HG02642 (cell line): ENCODE measurements at regions not wholly inside any gene's neighbourhood (a gene's known extent, or its start where the extent isn't known, plus 50 kb on each side); places are given as distances from the start of the nearest gene placed in this dataset.
"Not testable (repeated sequence)": the region's sequence is repeated elsewhere in the genome, so short reads cannot be mapped to it uniquely, and the experiment has no call there.

ENCODE experiments used
- ATAC-seq: cut with Tn5 transposase; IDR thresholded peaks from one replicate; pipeline ENCODE4 v1.9.1; 2021; ENCODE audit warnings: mild to moderate bottlenecking; ENCODE audit not compliant: unreplicated experiment, poor library complexity

GRCh38 chr16:63714876-63715275, 1407.0 kb downstream of the CDH11 start:
- ATAC-seq, result no peak

GRCh38 chr16:63712725-63713124, 1409.1 kb downstream of the CDH11 start:
- no peak for ATAC-seq

DNA sequence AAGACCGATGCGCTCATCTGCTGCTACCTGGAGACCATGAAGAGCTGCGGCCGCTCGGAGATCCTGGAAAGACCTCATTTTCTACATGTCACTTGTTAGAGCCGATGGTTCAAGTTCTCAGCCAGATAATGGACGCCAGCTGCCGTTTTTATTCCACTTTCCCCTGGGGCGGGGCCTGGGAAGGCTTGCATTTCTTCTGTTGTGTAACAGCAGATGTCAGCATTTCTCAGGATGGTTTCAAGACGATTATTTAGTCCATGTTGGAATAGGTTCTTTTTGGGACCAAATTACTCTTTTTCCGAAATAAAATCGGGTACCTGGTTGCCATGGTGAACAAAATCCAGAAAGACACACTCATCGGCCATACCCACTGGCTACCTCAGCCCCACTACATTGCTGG, 1418.3 kb downstream of the CDH11 start:
- ATAC-seq, result no peak

DNA sequence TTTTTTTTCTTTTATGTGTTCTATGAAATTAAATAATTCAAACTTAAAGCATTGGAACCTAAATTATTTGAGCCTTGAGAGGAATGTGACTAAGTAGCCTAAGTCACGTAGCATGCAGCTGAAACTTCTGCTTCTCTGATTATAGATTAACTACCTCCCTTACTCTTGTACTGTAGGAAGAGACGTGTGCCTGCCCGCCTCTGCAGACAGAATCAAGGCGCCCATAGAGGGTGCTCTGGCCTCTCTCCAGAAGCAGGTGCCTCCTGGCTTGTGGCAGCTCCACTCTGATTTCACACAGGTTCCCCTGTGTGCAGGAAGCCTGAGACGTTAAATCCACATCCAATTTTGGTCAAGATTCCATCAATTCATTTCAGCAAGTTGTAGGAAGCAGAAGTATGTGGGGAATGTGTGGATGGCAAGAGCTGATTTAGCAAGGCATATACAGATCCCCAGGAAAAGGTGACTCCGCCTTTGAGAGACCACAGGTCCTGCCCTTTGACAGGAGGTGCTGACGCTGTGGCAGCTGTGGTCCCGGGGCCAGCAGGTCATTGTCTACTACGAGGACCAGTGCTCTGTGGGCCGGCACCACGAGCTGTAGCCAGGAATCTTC, 1418.8 kb downstream of the CDH11 start:
- ATAC-seq, result no peak

DNA sequence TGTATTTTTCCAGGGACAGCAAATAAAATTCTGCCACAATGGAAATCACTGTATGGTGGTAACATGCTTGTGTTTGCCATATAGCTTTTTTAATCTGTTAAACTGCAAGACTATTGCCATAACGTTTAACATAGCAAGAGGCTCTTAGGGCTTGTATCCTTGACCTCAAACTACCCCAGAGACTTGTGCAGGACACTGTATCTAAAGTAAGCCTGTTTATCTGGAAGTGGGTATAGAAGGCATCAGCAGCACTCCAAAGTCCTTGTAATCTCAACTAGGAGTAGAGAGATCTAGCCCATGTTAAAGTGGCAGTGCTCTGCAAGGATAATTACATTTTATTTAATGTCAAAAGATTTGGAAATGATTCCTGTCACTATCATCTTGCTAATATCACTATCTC, 1424.1 kb downstream of the CDH11 start:
- ATAC-seq, result no peak

DNA sequence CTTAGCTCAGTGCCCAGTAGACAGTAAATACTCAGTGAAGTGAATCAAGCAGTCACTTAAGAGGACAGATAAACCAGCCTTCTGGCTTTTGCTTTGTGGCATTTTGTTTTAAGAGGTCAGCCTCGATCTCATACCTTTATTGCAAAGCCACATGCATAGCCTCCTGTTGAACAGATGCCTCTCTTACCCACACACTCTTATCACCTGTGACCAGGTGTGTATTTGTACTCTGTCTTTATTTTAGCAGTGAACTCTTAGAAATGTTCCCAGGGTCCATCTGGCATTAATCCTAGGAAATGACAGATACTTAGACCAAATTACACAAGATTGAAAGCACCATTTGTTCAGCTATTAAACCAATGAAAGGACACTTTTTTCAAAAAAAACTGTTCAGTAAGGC, 1426.5 kb downstream of the CDH11 start:
- no peak for ATAC-seq

- ATAC-seq, result no peak
These were observed 1430.9 kb downstream of the CDH11 start for GRCh38 chr16:63690961-63691360.

GRCh38 chr16:63690267-63690666, 1431.6 kb downstream of the CDH11 start:
- no peak for ATAC-seq

GRCh38 chr16:63689068-63689467, 1432.8 kb downstream of the CDH11 start:
- ATAC-seq, result no peak

DNA sequence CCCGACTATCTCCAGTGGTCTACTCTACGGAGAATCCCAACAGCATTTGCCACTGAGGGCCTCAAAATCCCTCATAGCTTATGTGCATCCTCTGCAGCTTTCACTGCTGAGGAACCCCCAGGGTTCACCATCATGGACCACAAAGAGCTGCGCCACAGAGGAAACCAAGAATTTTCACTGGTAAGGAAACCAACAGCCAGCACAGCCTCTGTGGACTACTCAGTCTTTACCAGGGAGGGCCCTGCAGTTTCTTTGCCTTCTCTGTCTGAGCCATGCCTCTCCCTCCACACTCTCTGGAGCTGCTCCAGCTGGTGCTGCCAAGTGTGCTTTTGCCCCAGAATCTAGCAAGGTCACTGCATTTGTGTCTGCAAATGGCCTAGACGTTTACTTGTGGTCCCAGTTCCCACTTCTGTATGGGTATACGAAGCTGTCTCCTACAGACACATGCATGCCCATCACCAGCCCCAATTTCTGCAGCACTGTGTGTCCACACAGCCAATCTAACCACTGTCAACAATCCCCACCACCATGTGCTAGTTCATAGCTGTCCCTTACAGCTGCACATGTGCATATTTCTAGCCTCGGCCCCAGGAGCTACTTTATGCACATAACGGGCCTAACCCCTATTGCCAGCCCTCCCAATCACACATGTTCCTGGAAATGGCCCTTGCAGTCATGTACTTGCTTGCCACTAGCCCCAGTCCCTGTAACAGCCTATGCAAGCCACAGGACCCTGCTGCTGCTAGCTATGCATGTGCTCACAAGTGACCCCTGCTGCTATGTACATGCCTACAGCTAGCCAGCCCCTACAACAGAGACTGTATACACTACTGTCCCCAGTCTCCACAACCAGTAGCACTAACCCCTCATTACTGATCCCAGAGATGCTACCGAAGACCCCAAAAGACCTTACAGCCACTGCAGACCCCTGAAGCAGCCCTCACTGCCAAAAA, 1437.4 kb downstream of the CDH11 start:
- ATAC-seq, result no peak

- no peak for ATAC-seq
These were observed 1439.0 kb downstream of the CDH11 start for GRCh38 chr16:63682844-63683243.

- ATAC-seq, result no peak
These were observed 1449.4 kb downstream of the CDH11 start for GRCh38 chr16:63672493-63672892.

DNA sequence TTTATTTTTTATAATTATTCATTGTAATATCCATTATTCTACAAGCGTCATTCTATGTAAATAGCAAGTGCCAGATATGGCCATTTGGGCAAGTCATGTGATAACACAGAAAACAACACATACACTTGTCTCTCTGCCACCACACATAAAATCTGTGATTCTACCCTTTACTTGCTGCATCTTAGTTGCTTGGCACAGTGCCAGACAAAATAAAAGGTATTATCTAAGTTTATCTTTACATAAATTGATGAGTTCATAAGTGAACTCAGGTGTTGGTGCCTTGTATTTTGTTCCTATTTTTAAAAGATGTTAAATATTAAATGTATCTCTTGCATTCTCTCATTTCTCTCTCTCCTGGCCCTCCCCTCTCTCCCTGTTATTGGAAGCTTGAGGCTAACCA, 1458.7 kb downstream of the CDH11 start:
- ATAC-seq, result no peak

- no peak for ATAC-seq
These were observed 1466.0 kb downstream of the CDH11 start for GRCh38 chr16:63655846-63656245.

GRCh38 chr16:63653044-63653839, 1468.6 kb downstream of the CDH11 start:
- ATAC-seq, result no peak

DNA sequence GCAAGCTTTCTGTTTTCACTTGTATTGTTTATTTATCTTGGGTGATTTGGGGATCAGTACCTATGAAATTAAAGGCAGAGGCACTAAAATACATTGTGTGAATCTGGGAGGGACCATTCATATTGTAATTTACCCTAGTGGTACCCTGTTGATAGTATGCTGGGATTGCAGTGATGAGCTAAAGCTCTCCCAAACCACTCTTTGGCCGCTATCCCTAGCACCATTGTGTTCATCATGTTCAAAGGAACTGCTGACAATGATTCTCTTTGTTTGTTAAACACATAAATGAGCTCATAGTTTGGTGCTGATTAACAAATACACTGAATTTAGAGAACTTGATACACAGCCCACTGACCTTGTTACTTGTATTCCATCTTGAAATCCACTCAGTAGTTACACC, 1469.8 kb downstream of the CDH11 start:
- no peak for ATAC-seq

DNA sequence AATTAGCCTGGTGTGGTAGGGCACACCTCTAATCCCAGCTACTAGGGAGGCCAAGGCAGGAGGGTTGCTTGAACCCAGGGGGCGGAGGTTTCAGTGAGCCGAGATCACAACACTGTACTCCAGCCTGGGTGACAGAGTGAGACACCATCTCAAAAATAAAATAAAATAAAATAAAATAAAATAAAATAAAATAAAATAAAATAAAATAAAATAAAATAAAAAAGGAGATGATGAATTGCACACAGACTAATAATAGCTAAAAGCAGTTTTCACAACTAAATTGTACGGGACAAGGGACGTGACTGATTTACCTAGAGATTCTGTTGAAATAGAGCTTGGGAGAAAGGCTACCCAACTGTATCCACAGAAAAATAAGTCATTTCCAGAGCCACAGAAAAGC, 1471.3 kb downstream of the CDH11 start:
- ATAC-seq, result no peak

DNA sequence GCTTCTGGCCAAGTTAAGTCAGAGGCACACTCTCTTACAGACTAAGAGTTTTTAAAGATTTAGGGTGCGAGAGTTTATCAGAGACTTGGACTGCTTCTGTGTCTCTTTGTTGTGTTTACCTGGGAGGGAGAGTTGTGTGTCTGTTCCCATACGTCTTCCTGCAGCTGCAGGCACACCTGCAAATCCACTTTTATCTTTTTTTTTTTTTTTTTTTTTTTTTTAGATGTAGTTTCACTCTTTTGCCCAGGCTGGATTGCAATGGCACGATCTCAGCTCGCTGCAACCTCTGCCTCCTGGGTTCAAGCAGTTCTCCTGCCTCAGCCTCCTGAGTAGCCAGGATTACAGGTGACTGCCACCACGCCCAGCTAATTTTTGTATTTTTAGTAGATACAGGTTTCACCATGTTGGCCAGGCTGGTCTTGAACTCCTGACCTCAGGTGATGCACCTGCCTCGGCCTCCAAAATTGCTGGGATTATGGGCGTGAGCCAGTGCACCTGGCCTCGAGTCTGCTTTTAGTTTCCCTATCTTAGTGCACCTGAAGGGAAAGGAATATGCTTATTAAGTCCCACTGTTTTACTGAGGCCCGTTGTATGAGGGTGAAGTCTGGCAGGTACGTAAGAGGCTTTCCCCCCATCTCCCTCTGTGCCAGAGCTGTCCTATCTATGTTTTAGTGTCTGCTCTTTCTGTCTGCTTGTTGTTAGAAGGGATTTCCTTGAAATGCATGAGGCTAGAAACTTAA, 1488.0 kb downstream of the CDH11 start:
- not testable (repeated sequence) for ATAC-seq

- ATAC-seq, result no peak
These were observed 1492.6 kb downstream of the CDH11 start for GRCh38 chr16:63629272-63629671.

DNA sequence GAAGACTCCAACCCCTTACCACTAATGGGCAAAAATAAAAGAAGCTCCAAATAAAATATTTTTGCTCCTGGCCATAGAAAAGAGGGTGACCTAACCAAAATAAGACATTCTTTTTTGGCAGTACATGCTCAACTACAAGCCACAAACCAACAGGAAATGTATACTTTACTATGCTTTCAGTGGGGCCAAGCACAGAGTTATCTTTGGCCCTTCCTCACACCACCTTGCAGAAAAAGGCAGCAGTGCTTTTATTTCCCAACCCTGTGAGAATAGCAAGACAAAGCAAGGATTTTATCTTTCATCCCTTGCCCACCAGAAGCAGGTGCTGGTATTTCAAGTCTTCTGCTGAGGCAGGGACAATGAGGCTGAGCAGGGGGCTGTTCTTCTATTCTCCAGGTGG, 1493.1 kb downstream of the CDH11 start:
- no peak for ATAC-seq
